ENCODE measurements at regions not wholly inside any gene's neighbourhood (a gene's known extent, or its start where the extent isn't known, plus 50 kb on each side); places are given as distances from the start of the nearest gene placed in this dataset.

DNA sequence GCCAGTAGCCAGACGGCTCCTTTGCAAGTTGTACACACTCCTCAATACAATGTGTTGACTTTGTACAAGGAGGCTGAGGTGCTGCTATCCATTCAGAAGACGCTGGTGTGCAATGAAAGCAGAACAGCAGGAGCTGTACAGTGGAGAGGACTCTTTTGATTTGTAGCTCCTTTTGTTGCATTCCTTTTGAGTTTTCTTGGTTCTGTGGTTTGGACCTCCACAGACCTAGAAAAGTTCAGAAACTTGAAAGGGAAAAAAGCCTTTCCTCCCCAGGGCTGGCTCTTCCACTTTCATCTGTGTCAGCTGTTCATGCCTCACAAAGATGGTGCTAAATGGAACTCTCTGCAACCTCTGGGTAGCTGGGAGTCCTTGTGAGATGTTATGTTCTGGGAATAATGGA lies 117.4 kb downstream of the MAT2B start:
- DNase-seq (ENCODE audit: extremely low read depth, low read depth) = no peak

DNA sequence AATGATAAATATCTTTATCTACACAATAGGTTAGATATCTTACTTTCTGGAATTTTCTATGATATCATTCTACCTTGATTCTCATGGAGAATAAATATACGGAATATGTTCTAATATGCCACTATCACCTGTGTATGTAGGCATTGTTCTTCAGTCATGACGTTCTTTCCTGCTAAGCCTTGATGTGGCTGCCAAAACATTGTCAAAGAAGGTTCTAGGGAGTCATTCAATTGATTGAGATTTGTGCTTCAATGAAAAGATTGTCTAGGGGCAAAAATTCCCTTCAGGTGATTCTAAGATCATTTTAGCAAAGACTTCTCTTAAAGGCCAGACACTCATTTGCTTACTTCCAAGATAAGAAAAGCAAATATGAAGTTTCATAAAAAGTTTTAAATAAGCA lies 118.1 kb downstream of the MAT2B start:
- DNase-seq (ENCODE audit: extremely low read depth, low read depth) = no peak
- TF ChIP-seq, protein P1, sequence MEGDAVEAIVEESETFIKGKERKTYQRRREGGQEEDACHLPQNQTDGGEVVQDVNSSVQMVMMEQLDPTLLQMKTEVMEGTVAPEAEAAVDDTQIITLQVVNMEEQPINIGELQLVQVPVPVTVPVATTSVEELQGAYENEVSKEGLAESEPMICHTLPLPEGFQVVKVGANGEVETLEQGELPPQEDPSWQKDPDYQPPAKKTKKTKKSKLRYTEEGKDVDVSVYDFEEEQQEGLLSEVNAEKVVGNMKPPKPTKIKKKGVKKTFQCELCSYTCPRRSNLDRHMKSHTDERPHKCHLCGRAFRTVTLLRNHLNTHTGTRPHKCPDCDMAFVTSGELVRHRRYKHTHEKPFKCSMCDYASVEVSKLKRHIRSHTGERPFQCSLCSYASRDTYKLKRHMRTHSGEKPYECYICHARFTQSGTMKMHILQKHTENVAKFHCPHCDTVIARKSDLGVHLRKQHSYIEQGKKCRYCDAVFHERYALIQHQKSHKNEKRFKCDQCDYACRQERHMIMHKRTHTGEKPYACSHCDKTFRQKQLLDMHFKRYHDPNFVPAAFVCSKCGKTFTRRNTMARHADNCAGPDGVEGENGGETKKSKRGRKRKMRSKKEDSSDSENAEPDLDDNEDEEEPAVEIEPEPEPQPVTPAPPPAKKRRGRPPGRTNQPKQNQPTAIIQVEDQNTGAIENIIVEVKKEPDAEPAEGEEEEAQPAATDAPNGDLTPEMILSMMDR (IDR thresholded peaks at IDR 0.05; ENCODE audit: low read depth, low read length) = no peak

More for the DNA sequence above, 117.4 kb downstream of the MAT2B start:
- TF ChIP-seq, protein P1 (IDR thresholded peaks at IDR 0.05; ENCODE audit: low read depth, low read length) = no peak

DNA sequence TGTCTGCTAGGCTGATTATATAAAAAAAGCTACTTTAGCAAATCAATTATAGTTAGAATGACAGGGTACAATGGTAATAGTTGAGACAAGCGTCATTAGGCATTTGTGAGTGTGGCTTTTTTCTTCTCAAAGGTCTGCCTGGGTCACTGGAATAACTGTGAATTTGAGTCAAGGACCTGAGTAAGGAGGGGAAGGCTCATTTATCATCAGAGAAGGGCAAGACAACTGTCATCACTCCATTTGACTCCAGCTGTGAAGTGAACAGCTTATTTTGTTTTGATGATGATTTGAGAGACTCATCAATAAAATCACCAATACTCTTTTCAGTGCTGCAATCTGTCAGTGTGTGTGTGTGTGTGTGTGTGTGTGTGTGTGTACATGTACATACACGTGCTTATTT lies 118.6 kb downstream of the MAT2B start:
- DNase-seq (ENCODE audit: extremely low read depth, low read depth) = no peak
- TF ChIP-seq, protein P1 (IDR thresholded peaks at IDR 0.05; ENCODE audit: low read depth, low read length) = no peak

DNA sequence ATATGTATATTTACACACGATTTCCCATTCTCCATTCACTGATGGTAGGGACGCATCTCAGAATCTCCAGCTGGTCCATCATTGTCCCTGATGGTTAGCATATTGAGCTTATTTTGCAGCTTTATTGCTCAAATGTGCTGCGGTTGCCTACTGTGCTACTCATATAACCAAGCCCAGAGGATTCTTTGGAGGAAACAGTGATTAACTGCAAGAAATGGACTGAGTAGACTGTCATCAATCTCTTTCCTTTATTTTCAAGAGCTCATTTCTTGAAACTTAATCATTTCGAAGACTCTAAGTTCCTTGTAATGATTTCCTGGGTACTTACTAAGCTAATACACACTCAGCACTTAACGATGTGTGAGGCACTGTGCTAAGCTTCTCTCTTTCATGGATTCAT lies 119.0 kb downstream of the MAT2B start:
- no peak for DNase-seq (ENCODE audit: extremely low read depth, low read depth)
- TF ChIP-seq, protein P1 (IDR thresholded peaks at IDR 0.05; ENCODE audit: low read depth, low read length) = no peak

DNA sequence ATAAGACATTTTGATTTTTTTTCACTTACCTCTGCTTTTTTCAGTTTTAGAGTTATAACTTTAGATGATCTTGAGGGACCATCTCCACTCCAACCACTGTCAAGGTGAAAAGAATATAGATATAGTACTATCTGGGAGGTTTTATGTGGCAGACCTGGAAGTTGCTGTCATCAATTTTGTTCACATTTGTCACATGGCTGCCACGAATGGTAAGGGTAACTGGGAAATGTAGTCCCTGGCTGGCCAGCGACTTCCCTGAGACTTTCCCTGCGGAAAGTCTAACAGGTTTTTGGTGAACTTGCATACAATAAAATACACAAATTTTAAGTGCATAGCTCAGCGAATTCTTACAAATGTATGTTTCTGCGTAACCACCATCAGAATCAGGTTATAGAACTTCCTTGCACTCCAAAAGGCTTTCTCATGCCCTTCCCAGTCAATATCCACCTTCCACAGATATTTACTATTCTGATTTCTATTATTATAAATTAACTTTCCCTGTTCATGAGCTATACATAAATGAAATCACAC lies 121.5 kb downstream of the MAT2B start:
- no peak for DNase-seq (ENCODE audit: extremely low read depth, low read depth)
- TF ChIP-seq, protein P1 (IDR thresholded peaks at IDR 0.05; ENCODE audit: low read depth, low read length) = no peak

DNA sequence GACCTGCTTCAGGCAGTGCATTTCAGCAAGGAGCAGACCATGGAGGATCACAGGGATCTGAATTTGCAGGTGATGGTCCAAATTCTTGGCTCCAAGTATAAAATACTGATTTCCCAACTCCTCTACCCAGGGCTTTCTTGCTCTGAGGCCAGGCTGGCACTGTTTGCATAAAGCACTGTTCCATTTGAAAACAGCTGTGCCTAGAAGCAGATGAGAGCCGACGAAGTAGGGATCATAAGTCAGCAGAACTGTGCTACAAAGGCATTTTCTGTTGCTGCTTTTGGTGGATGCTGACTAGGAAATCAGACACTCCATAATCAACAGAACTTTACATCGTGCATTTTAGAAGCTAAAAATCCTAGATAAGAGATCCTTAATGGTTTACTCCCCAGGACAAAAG lies 126.4 kb downstream of the MAT2B start:
- TF ChIP-seq, protein P1 (IDR thresholded peaks at IDR 0.05; ENCODE audit: low read depth, low read length) = no peak
- no peak for DNase-seq (ENCODE audit: extremely low read depth, low read depth)

DNA sequence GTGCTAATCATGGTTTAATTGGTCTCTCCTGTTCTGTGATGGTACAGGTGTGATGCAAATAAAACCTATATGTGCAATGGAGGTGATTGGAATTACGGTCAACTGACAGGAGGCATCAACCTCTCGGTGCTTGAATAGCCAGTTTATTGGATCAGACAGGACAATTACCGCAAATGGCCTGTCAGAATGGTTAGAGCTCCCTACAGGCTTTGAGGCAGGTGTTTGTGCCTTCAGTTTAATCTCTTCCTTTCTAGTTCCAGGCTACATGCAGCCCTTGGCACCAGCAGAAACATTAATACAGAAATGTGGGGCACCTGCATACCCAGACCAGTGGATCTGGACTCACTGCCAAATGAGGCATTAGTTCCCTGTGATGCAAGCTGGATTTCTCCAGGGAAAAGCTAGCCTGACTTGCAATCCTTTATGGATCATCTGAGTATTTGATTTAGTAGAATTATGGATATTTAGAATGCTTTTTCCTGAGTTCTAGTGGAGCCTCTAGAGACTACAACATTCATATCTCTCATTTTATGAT lies 128.6 kb downstream of the MAT2B start:
- TF ChIP-seq, protein P1 (IDR thresholded peaks at IDR 0.05; ENCODE audit: low read depth, low read length) = no peak
- no peak for DNase-seq (ENCODE audit: extremely low read depth, low read depth)
